SK-N-SH treated with all-trans-retinoic acid at 6 μM for 48 hours (cell line): ENCODE measurements at regions not wholly inside any gene's neighbourhood (a gene's known extent, or its start where the extent isn't known, plus 50 kb on each side); places are given as distances from the start of the nearest gene placed in this dataset.
"Not testable (repeated sequence)": the region's sequence is repeated elsewhere in the genome, so short reads cannot be mapped to it uniquely, and the experiment has no call there.

Experiments
- ATAC-seq: fragments of 200-7000 bp; cut with Tn5 transposase; 3 replicates; pipeline ENCODE4 v1.9.1; 2020; ENCODE audit warnings: mild to moderate bottlenecking, moderate library complexity
- ARNTL ChIP-seq: fragments of 450-650 bp; formaldehyde crosslinking; IDR thresholded peaks from 2 replicates; pipeline ENCODE4 v1.5.0; 2020; ENCODE audit warnings: low read depth, mild to moderate bottlenecking, moderate library complexity, borderline replicate concordance
- BACH2 ChIP-seq: fragments of 250-450 bp; sonication (Bioruptor Pico); IDR thresholded peaks from 2 replicates; pipeline ENCODE4 v1.9.0; 2021; ENCODE audit warnings: mild to moderate bottlenecking, borderline replicate concordance
- CSDC2 ChIP-seq: fragments of 250-450 bp; sonication (Bioruptor Pico); IDR thresholded peaks from 2 replicates; pipeline ENCODE4 v1.5.0; 2020; ENCODE audit warnings: mild to moderate bottlenecking, moderate library complexity
- ESRRG ChIP-seq: fragments of 250-450 bp; sonication (Bioruptor Pico); IDR thresholded peaks from 2 replicates; pipeline ENCODE4 v1.6.1; 2021; ENCODE audit warnings: mild to moderate bottlenecking
- GLIS3 ChIP-seq: fragments of 250-450 bp; sonication (Bioruptor Pico); IDR thresholded peaks from 2 replicates; pipeline ENCODE4 v1.5.0; 2020; ENCODE audit warnings: mild to moderate bottlenecking, moderate library complexity
- ISL1 ChIP-seq: fragments of 250-450 bp; sonication (Bioruptor Pico); IDR thresholded peaks from 2 replicates; pipeline ENCODE4 v2.1.2; 2022; ENCODE audit warnings: mild to moderate bottlenecking, moderate library complexity
- OSR1 ChIP-seq: fragments of 250-450 bp; sonication (Bioruptor Pico); IDR thresholded peaks from 2 replicates; pipeline ENCODE4 v1.8.0; 2022; ENCODE audit warnings: moderate library complexity, mild to moderate bottlenecking, inconsistent platforms
- PPARA ChIP-seq: fragments of 250-450 bp; sonication (Bioruptor Pico); IDR thresholded peaks from 2 replicates; pipeline ENCODE4 v1.5.0; 2020; ENCODE audit warnings: mild to moderate bottlenecking, borderline replicate concordance
- RARB ChIP-seq: fragments of 250-450 bp; sonication (Bioruptor Pico); IDR thresholded peaks from 2 replicates; pipeline ENCODE4 v1.8.0; 2021; ENCODE audit warnings: mild to moderate bottlenecking, moderate library complexity
- SNAI2 ChIP-seq: fragments of 250-450 bp; sonication (Bioruptor Pico); IDR thresholded peaks from 2 replicates; pipeline ENCODE4 v1.5.0; 2020; ENCODE audit warnings: mild to moderate bottlenecking, moderate library complexity
- TCF4 ChIP-seq: fragments of 250-450 bp; sonication (Bioruptor Pico); IDR thresholded peaks from 2 replicates; pipeline ENCODE4 v1.8.0; 2021; ENCODE audit warnings: mild to moderate bottlenecking, moderate library complexity, borderline replicate concordance
- ZFP30 ChIP-seq: fragments of 450-650 bp; formaldehyde crosslinking; IDR thresholded peaks from 2 replicates; pipeline ENCODE4 v1.5.0; 2022; ENCODE audit warnings: mild to moderate bottlenecking, moderate library complexity
- ZNF565 ChIP-seq: fragments of 450-650 bp; formaldehyde crosslinking; conservative IDR thresholded peaks from 2 replicates; pipeline ENCODE4 v1.5.0; 2020; ENCODE audit warnings: low read depth, mild to moderate bottlenecking, moderate library complexity
- ZNF70 ChIP-seq: fragments of 450-650 bp; formaldehyde crosslinking; IDR thresholded peaks from 2 replicates; pipeline ENCODE4 v1.5.0; 2020; ENCODE audit warnings: mild to moderate bottlenecking, moderate library complexity
- ZNF8 ChIP-seq: fragments of 450-650 bp; formaldehyde crosslinking; IDR thresholded peaks from 2 replicates; pipeline ENCODE4 v1.5.0; 2020; ENCODE audit warnings: mild to moderate bottlenecking, moderate library complexity
- TF ChIP-seq, protein P1 (sequence below): fragments of 250-450 bp; sonication (Bioruptor Pico); IDR thresholded peaks from 2 replicates; pipeline ENCODE4 v1.5.1; 2021; ENCODE audit warnings: mild to moderate bottlenecking, moderate library complexity
- TF ChIP-seq, protein P2 (sequence below): fragments of 250-450 bp; sonication (Bioruptor Pico); IDR thresholded peaks from 2 replicates; pipeline ENCODE4 v1.8.0; 2020; ENCODE audit warnings: mild to moderate bottlenecking, moderate library complexity, borderline replicate concordance
- TF ChIP-seq, protein P3 (sequence below): fragments of 250-450 bp; sonication (Bioruptor Pico); IDR thresholded peaks from 2 replicates; pipeline ENCODE4 v1.8.0; 2021; ENCODE audit warnings: low read depth, mild to moderate bottlenecking, moderate library complexity, borderline replicate concordance
- TF ChIP-seq, protein P4 (sequence below): fragments of 250-450 bp; sonication (Bioruptor Pico); IDR thresholded peaks from 2 replicates; pipeline ENCODE4 v1.5.0; 2020; ENCODE audit warnings: mild to moderate bottlenecking, moderate library complexity

DNA sequence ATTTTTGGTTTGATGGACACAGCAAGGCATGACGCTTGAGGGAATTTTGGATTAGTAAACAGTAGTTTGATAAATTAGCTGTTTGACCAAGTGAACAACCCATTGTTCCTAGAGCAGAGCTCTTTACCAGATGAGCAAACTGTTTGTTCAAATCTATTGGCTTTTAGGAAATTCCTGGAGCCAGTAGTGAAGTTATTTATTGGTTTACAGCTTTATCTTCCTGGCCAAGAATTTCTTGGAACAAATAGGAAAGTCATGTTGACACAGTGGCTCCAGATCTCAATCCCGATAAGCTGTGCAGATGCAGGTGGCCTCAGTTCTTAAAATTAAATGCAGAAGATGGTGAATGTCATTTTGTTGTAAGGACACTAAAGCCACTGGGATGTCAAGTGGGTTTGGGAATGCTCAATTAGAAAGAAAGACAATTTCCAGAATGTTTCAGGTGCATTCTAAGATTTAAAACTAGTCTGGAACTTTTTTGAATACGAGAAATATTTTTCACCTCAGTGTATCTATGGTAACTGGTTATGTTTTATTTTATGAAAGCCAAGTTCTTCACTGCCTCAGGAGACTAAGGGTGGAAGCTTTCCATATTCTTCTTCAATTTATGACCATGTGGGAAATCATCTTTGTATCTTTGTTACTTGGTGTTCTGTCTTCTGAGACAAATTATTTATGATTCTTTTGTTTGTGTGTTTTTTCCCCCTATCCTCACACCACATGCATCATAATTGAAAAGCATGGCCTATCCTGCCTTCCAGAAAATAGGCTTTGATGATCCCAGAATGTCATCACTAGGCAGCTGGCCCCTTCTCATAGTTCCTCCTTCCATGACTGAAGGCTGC is 554.5 kb downstream of the STIM2 start:
- no peak for TF ChIP-seq ESRRG
- TF ChIP-seq ARNTL (CRISPR knock-in tag), result no peak

DNA sequence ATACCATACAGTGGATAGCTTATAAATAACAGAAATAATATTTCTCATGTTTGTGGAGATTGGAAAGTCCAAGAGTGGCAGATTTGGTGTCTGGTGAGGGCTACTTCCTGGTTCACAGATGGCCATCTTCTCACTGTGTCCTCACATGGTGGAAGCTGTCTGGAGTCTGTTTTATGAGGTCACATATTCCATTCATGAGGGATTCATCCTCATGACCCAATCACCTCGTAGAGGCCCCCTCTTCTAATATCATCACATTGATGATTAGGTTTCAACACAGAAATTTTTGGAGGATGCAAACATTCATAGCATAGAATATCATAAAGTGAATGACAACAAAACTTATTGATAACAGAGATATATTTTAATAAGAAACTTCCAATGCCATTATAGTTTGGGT is 568.0 kb downstream of the STIM2 start:
- TF ChIP-seq SNAI2 (CRISPR knock-in tag), result no peak
- TF ChIP-seq OSR1 (CRISPR knock-in tag), result no peak
- TF ChIP-seq ZNF8 (CRISPR knock-in tag), result no peak
- TF ChIP-seq ISL1 (CRISPR knock-in tag), result no peak
- TF ChIP-seq ZFP30 (CRISPR knock-in tag), result no peak
- TF ChIP-seq, protein P1, sequence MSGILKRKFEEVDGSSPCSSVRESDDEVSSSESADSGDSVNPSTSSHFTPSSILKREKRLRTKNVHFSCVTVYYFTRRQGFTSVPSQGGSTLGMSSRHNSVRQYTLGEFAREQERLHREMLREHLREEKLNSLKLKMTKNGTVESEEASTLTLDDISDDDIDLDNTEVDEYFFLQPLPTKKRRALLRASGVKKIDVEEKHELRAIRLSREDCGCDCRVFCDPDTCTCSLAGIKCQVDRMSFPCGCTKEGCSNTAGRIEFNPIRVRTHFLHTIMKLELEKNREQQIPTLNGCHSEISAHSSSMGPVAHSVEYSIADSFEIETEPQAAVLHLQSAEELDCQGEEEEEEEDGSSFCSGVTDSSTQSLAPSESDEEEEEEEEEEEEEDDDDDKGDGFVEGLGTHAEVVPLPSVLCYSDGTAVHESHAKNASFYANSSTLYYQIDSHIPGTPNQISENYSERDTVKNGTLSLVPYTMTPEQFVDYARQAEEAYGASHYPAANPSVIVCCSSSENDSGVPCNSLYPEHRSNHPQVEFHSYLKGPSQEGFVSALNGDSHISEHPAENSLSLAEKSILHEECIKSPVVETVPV (CRISPR knock-in tag), result no peak
- no peak for TF ChIP-seq PPARA
- TF ChIP-seq CSDC2, result no peak
- TF ChIP-seq GLIS3 (CRISPR knock-in tag), result no peak
- no peak for ATAC-seq

More for the DNA sequence above, 554.5 kb downstream of the STIM2 start:
- no peak for ATAC-seq

DNA sequence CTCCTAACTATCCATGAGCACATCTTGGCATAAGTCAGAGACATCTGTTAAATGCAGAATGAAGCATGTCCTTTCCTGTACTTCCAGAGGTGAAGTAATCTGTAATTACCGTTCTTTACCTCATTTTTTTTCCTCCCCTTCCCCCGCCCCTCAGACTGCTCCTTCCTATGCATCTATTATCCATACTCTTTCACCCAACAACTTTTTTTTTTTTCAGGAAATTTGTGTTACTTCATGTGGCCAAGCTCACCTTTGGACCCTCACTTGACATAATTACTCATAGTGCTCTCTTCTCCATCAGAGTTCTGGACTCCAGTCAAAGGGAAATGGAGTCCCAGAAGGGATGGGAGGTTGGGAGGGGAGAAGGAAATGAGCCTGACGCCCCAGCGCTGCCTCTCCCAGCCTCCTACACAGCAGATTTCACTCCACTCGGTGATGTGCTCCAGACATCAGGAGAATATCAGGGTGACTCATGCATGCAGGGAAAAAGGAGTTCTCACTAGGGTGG is 568.8 kb downstream of the STIM2 start:
- TF ChIP-seq ISL1 (CRISPR knock-in tag) (no peak), RARB (CRISPR knock-in tag) (no peak), ZNF70 (CRISPR knock-in tag) (no peak), ARNTL (CRISPR knock-in tag) (no peak), ZNF565 (no peak), CSDC2 (no peak), OSR1 (CRISPR knock-in tag) (no peak), ESRRG (no peak), TCF4 (no peak), BACH2 (no peak), PPARA (no peak), ZFP30 (CRISPR knock-in tag) (no peak), SNAI2 (CRISPR knock-in tag) (no peak)
- TF ChIP-seq, protein P2, sequence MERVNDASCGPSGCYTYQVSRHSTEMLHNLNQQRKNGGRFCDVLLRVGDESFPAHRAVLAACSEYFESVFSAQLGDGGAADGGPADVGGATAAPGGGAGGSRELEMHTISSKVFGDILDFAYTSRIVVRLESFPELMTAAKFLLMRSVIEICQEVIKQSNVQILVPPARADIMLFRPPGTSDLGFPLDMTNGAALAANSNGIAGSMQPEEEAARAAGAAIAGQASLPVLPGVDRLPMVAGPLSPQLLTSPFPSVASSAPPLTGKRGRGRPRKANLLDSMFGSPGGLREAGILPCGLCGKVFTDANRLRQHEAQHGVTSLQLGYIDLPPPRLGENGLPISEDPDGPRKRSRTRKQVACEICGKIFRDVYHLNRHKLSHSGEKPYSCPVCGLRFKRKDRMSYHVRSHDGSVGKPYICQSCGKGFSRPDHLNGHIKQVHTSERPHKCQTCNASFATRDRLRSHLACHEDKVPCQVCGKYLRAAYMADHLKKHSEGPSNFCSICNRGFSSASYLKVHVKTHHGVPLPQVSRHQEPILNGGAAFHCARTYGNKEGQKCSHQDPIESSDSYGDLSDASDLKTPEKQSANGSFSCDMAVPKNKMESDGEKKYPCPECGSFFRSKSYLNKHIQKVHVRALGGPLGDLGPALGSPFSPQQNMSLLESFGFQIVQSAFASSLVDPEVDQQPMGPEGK (CRISPR knock-in tag), result no peak
- TF ChIP-seq, protein P3, sequence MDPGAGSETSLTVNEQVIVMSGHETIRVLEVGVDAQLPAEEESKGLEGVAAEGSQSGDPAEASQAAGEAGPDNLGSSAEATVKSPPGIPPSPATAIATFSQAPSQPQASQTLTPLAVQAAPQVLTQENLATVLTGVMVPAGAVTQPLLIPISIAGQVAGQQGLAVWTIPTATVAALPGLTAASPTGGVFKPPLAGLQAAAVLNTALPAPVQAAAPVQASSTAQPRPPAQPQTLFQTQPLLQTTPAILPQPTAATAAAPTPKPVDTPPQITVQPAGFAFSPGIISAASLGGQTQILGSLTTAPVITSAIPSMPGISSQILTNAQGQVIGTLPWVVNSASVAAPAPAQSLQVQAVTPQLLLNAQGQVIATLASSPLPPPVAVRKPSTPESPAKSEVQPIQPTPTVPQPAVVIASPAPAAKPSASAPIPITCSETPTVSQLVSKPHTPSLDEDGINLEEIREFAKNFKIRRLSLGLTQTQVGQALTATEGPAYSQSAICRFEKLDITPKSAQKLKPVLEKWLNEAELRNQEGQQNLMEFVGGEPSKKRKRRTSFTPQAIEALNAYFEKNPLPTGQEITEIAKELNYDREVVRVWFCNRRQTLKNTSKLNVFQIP (CRISPR knock-in tag), result no peak
- ATAC-seq, result no peak

DNA sequence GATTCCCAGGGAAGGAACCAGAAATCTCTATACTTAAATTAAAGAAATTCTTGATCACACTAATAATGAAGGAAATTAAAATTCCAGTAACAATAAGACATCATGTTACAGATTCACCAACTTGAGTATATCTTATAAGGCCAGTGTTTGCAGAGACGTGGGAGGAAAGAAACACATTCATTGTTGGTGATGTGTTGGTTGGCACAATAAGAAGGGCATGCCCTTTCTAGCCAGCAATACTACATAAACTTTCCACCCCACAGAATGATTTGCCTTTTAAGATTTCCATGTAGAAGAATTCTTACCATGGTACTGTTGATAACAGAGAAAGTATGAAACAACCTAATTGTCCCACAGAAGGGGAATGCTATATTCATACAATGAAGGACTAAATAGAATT is 581.5 kb downstream of the STIM2 start:
- ATAC-seq, result no peak
- TF ChIP-seq, protein P4, sequence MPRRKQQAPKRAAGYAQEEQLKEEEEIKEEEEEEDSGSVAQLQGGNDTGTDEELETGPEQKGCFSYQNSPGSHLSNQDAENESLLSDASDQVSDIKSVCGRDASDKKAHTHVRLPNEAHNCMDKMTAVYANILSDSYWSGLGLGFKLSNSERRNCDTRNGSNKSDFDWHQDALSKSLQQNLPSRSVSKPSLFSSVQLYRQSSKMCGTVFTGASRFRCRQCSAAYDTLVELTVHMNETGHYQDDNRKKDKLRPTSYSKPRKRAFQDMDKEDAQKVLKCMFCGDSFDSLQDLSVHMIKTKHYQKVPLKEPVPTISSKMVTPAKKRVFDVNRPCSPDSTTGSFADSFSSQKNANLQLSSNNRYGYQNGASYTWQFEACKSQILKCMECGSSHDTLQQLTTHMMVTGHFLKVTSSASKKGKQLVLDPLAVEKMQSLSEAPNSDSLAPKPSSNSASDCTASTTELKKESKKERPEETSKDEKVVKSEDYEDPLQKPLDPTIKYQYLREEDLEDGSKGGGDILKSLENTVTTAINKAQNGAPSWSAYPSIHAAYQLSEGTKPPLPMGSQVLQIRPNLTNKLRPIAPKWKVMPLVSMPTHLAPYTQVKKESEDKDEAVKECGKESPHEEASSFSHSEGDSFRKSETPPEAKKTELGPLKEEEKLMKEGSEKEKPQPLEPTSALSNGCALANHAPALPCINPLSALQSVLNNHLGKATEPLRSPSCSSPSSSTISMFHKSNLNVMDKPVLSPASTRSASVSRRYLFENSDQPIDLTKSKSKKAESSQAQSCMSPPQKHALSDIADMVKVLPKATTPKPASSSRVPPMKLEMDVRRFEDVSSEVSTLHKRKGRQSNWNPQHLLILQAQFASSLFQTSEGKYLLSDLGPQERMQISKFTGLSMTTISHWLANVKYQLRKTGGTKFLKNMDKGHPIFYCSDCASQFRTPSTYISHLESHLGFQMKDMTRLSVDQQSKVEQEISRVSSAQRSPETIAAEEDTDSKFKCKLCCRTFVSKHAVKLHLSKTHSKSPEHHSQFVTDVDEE (CRISPR knock-in tag), result no peak
- no peak for TF ChIP-seq ZNF8 (CRISPR knock-in tag)
- TF ChIP-seq, all 23 proteins: peak for 0

DNA sequence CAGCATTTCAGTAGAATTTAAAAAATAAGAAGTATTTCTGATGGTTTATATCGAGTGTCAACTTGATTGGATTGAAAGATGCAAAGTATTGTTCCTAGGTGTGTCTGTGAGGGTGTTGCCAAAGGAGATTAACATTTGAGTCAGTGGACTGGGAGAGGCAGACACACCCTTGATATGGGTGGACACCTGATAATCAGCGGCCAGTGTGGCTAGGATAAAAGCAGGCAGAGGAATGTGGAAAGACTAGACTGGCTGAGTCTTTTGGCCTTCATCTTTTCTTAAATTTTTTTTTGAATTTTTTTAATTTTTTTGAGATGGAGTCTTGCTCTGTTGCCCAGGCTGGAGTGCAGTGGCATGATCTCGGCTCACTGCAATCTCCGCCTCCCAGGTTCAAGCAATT is 582.0 kb downstream of the STIM2 start:
- not testable (repeated sequence) for ATAC-seq
